Astrocyte (in vitro differentiated cells and primary cell): ENCODE measurements at regions not wholly inside any gene's neighbourhood (a gene's known extent, or its start where the extent isn't known, plus 50 kb on each side); places are given as distances from the start of the nearest gene placed in this dataset.

ENCODE experiments used
- DNase-seq: peaks from one replicate; pipeline ENCODE4 v3.0.0-alpha.2; 2010; ENCODE audit warnings: low read depth
- FAIRE-seq: peaks from 2 replicates; lab custom pipeline; 2011; peaks lifted over from hg19 to GRCh38; lab: Jason Lieb, UNC
- H2AFZ ChIP-seq: 2 replicates; pipeline ENCODE4 v1.6.0; 2012; ENCODE audit warnings: low read depth, low read length, inconsistent platforms
- H3K27ac ChIP-seq: 2 replicates; pipeline ENCODE4 v1.5.1; 2011; ENCODE audit warnings: low read depth, low read length, inconsistent platforms
- H3K27me3 ChIP-seq: 2 replicates; pipeline ENCODE4 v1.6.0; 2011; ENCODE audit warnings: low read length, inconsistent platforms; ENCODE audit not compliant: insufficient read depth
- H3K36me3 ChIP-seq: 2 replicates; pipeline ENCODE4 v1.5.1; 2011; ENCODE audit warnings: low read length, inconsistent platforms; ENCODE audit not compliant: insufficient read depth
- H3K4me1 ChIP-seq: 2 replicates; pipeline ENCODE4 v1.5.1; 2011; ENCODE audit warnings: low read length, inconsistent platforms; ENCODE audit not compliant: insufficient read depth
- H3K4me2 ChIP-seq: 2 replicates; pipeline ENCODE4 v1.6.0; 2012; ENCODE audit warnings: low read length, inconsistent platforms
- H3K4me3 ChIP-seq: 2 replicates; pipeline ENCODE4 v1.5.1; 2011; ENCODE audit warnings: low read depth, mild to moderate bottlenecking, low read length, inconsistent platforms; ENCODE audit not compliant: insufficient read depth
- H3K79me2 ChIP-seq: 2 replicates; pipeline ENCODE4 v1.6.0; 2012; ENCODE audit warnings: mild to moderate bottlenecking, low read length, inconsistent platforms; ENCODE audit not compliant: insufficient read depth
- H3K9ac ChIP-seq: 2 replicates; pipeline ENCODE4 v1.6.0; 2012; ENCODE audit warnings: mild to moderate bottlenecking, low read length, inconsistent platforms
- H3K9me3 ChIP-seq: 2 replicates; pipeline ENCODE4 v1.5.1; 2012; ENCODE audit warnings: low read depth, mild to moderate bottlenecking, low read length, inconsistent platforms; ENCODE audit not compliant: insufficient read depth
- H4K20me1 ChIP-seq: 2 replicates; pipeline ENCODE4 v1.6.0; 2012; ENCODE audit warnings: low read length, inconsistent platforms; ENCODE audit not compliant: insufficient read depth
- H3K27ac Mint-ChIP-seq: one replicate; pipeline ENCODE4 v1.8.0; 2021; ENCODE audit warnings: mild to moderate bottlenecking, mixed read lengths; ENCODE audit not compliant: unreplicated experiment
- H3K27me3 Mint-ChIP-seq: one replicate; pipeline ENCODE4 v1.8.0; 2021; ENCODE audit warnings: low read depth, mixed read lengths; ENCODE audit not compliant: unreplicated experiment
- H3K36me3 Mint-ChIP-seq: one replicate; pipeline ENCODE4 v1.8.0; 2021; ENCODE audit warnings: low read depth, mixed read lengths; ENCODE audit not compliant: unreplicated experiment
- H3K4me1 Mint-ChIP-seq: one replicate; pipeline ENCODE4 v1.8.0; 2021; ENCODE audit warnings: low read depth, mixed read lengths; ENCODE audit not compliant: unreplicated experiment
- H3K4me3 Mint-ChIP-seq: one replicate; pipeline ENCODE4 v1.8.0; 2021; ENCODE audit warnings: mild to moderate bottlenecking, moderate library complexity, mixed read lengths; ENCODE audit not compliant: unreplicated experiment
- H3K9me3 Mint-ChIP-seq: one replicate; pipeline ENCODE4 v1.8.0; 2021; ENCODE audit warnings: mild to moderate bottlenecking, mixed read lengths; ENCODE audit not compliant: unreplicated experiment
- CTCF ChIP-seq: IDR thresholded peaks from 2 replicates; pipeline ENCODE4 v1.5.1; 2011; ENCODE audit warnings: low read depth, mild to moderate bottlenecking, inconsistent platforms, low read length, moderate library complexity; ENCODE audit not compliant: insufficient read depth
- EZH2 ChIP-seq: IDR thresholded peaks from 2 replicates; pipeline ENCODE4 v1.6.1; 2012; ENCODE audit warnings: mild to moderate bottlenecking, low read length, inconsistent platforms; ENCODE audit not compliant: insufficient read depth

GRCh38 chr2:20551260-20551944 is 99.5 kb downstream of the HS1BP3 start:
- FAIRE-seq = no peak
- Histone ChIP-seq H3K9me3 (no peaks in the 10 kb centered on the region), H2AFZ (no peak overlapping the region), H3K4me1 (no peaks in the 10 kb centered on the region), H3K27me3 (no peaks in the 10 kb centered on the region), H3K9ac (no peak overlapping the region), H4K20me1 (no peaks in the 10 kb centered on the region), H3K4me3 (no peak overlapping the region), H3K4me2 (no peak overlapping the region), H3K36me3 (no peaks in the 10 kb centered on the region), H3K79me2 (no peaks in the 10 kb centered on the region), H3K27ac (no peak overlapping the region)
- TF ChIP-seq EZH2 = no peak
- TF ChIP-seq CTCF = no peak
- Mint-ChIP-seq H3K27ac (no peak overlapping the region), H3K4me1 (no peaks in the 10 kb centered on the region), H3K27me3 (peaks cover 5% of the 10 kb centered on the region), H3K36me3 (peaks cover 3% of the 10 kb centered on the region), H3K4me3 (no peak overlapping the region), H3K9me3 (peaks cover 1% of the 10 kb centered on the region)
- DNase-seq = no peak

GRCh38 chr2:20551945-20552328 is 99.0 kb downstream of the HS1BP3 start:
- no peak overlapping the region for H3K9ac ChIP-seq
- Mint-ChIP-seq H3K36me3 (peaks cover 2% of the 10 kb centered on the region), H3K4me3 (no peak overlapping the region), H3K4me1 (no peaks in the 10 kb centered on the region), H3K9me3 (no peaks in the 10 kb centered on the region), H3K27me3 (peaks cover 5% of the 10 kb centered on the region), H3K27ac (peak overlapping the region; percentile 28)
- no peaks in the 10 kb centered on the region for H3K79me2 ChIP-seq
- DNase-seq (no peak), FAIRE-seq (no peak)
- no peaks in the 10 kb centered on the region for H3K9me3 ChIP-seq
- no peak overlapping the region for H3K4me2 ChIP-seq
- H3K4me1 ChIP-seq = no peaks in the 10 kb centered on the region
- H3K27me3 ChIP-seq = peaks cover 2% of the 10 kb centered on the region
- H2AFZ ChIP-seq = no peak overlapping the region
- H3K4me3 ChIP-seq = no peak overlapping the region
- H3K36me3 ChIP-seq = no peaks in the 10 kb centered on the region
- H3K27ac ChIP-seq = no peak overlapping the region
- no peak for TF ChIP-seq EZH2
- no peak for TF ChIP-seq CTCF
- no peaks in the 10 kb centered on the region for H4K20me1 ChIP-seq

- Histone ChIP-seq H3K4me2 (no peak overlapping the region), H3K27me3 (peaks cover 2% of the 10 kb centered on the region), H3K27ac (no peak overlapping the region), H3K9ac (no peak overlapping the region), H4K20me1 (no peaks in the 10 kb centered on the region), H3K79me2 (no peaks in the 10 kb centered on the region), H3K36me3 (no peaks in the 10 kb centered on the region), H3K4me3 (no peak overlapping the region), H3K4me1 (no peaks in the 10 kb centered on the region), H3K9me3 (no peaks in the 10 kb centered on the region), H2AFZ (no peak overlapping the region)
- FAIRE-seq (no peak), DNase-seq (no peak)
- H3K27ac Mint-ChIP-seq = no peak overlapping the region
- H3K4me3 Mint-ChIP-seq = no peak overlapping the region
- no peaks in the 10 kb centered on the region for H3K4me1 Mint-ChIP-seq
- H3K27me3 Mint-ChIP-seq = peaks cover 5% of the 10 kb centered on the region
- TF ChIP-seq EZH2 (no peak), CTCF (no peak)
- H3K9me3 Mint-ChIP-seq = no peaks in the 10 kb centered on the region
- peaks cover 2% of the 10 kb centered on the region for H3K36me3 Mint-ChIP-seq
These were observed 98.1 kb downstream of the HS1BP3 start for GRCh38 chr2:20552847-20553246.
